BJ (cell line): ENCODE measurements at regions not wholly inside any gene's neighbourhood (a gene's known extent, or its start where the extent isn't known, plus 50 kb on each side); places are given as distances from the start of the nearest gene placed in this dataset.

Experiments
- CTCF ChIA-PET: fragments of 350-600 bp; formaldehyde crosslinking; extraction: SDS; loops from one replicate; lab custom pipeline; 2021; ENCODE audit warnings: antibody characterized with exemption, inconsistent platforms; lab: Yijun Ruan, JAX
- POLR2A ChIA-PET: fragments of 300-600 bp; sonication (Branson Sonifier 250); formaldehyde crosslinking; extraction: SDS; loops from one replicate; lab custom pipeline; 2021; ENCODE audit warnings: antibody characterized with exemption; lab: Charles Lee
- DNase-seq: peaks from one replicate; pipeline ENCODE4 v3.0.0-alpha.2; 2011; ENCODE audit warnings: low read depth
- H3K27me3 ChIP-seq: 2 replicates; pipeline ENCODE4 v1.6.0; 2011; ENCODE audit warnings: low read length; ENCODE audit not compliant: control insufficient read depth, insufficient read depth
- H3K36me3 ChIP-seq: 2 replicates; pipeline ENCODE4 v1.5.1; 2011; ENCODE audit warnings: low read length; ENCODE audit not compliant: control insufficient read depth, insufficient read depth
- H3K4me3 ChIP-seq: 2 replicates; pipeline ENCODE4 v1.5.1; 2011; ENCODE audit warnings: low read depth, mild to moderate bottlenecking, control low read depth, low read length
- CTCF ChIP-seq: IDR thresholded peaks from 2 replicates; pipeline ENCODE4 v1.5.1; 2011; ENCODE audit warnings: low read depth, mild to moderate bottlenecking, control low read depth, inconsistent platforms, low read length, moderate library complexity; ENCODE audit not compliant: insufficient read depth

- ChIA-PET POLR2A (no interaction called here), CTCF (no interaction called here)
- no peak for DNase-seq
- TF ChIP-seq CTCF: no peak
- no peaks in the 10 kb centered on the region for H3K27me3 ChIP-seq
- H3K36me3 ChIP-seq: no peaks in the 10 kb centered on the region
- no peak overlapping the region for H3K4me3 ChIP-seq
These were observed 102.9 kb upstream of the SYT4 start for GRCh38 chr18:43380104-43380672.

GRCh38 chr18:43382641-43383403 is 105.5 kb upstream of the SYT4 start:
- CTCF ChIA-PET: no interaction called here
- no peak for TF ChIP-seq CTCF

GRCh38 chr18:43389163-43389562 is 111.9 kb upstream of the SYT4 start:
- Histone ChIP-seq H3K4me3 (no peak overlapping the region), H3K27me3 (no peaks in the 10 kb centered on the region), H3K36me3 (no peaks in the 10 kb centered on the region)
- no peak for TF ChIP-seq CTCF
- DNase-seq: no peak
- ChIA-PET POLR2A (no interaction called here), CTCF (no interaction called here)

More at GRCh38 chr18:43382641-43383403, 105.5 kb upstream of the SYT4 start:
- no peaks in the 10 kb centered on the region for H3K27me3 ChIP-seq
- POLR2A ChIA-PET: no interaction called here
- no peak for DNase-seq
- H3K4me3 ChIP-seq: no peak overlapping the region
- H3K36me3 ChIP-seq: no peaks in the 10 kb centered on the region

GRCh38 chr18:43392168-43392567 is 114.9 kb upstream of the SYT4 start:
- no peaks in the 10 kb centered on the region for H3K27me3 ChIP-seq
- POLR2A ChIA-PET: no interaction called here
- CTCF ChIA-PET: no interaction called here
- H3K36me3 ChIP-seq: no peaks in the 10 kb centered on the region
- DNase-seq: no peak
- H3K4me3 ChIP-seq: no peak overlapping the region
- TF ChIP-seq CTCF: no peak

DNA sequence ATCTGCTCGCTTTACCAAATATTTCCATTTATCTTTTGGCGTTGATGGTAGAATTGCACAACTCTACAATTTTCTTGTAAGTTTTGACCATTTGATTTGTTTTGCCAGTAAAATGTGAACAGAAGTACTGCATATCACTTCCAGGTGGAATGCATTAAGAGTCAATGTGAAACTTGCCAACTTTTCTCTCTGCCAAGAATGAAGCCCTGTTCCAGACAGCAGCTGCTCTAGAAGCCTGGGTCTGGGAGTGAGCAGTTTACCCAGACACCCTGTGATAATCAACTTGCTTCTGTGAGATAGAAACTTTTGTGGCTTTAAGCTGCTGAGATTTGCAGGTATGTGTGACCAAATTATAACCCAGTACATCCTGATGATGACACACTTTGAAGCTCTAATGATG is 115.9 kb upstream of the SYT4 start:
- TF ChIP-seq CTCF: no peak
- DNase-seq: no peak
- H3K27me3 ChIP-seq: no peaks in the 10 kb centered on the region
- ChIA-PET POLR2A (no interaction called here), CTCF (no interaction called here)
- H3K36me3 ChIP-seq: no peaks in the 10 kb centered on the region
- no peak overlapping the region for H3K4me3 ChIP-seq
